ENCODE measurements at regions not wholly inside any gene's neighbourhood (a gene's known extent, or its start where the extent isn't known, plus 50 kb on each side); places are given as distances from the start of the nearest gene placed in this dataset.

- Histone ChIP-seq H3K9me3 (replicated peaks in 1 of 2; ENCODE audit: control insufficient read depth in 1 of 2, insufficient read depth in 1 of 2, low read length in 2 of 2) (peaks cover 12 to 14% of the 10 kb centered on the region in 2 donors), H3K36me3 (replicated peaks in 1 of 2; ENCODE audit: control insufficient read depth in 1 of 2, insufficient read depth in 2 of 2, low read length in 2 of 2) (no peaks in the 10 kb centered on the region), H3K4me3 (replicated peaks in 1 of 3; ENCODE audit: low read depth in 2 of 3, low read length in 3 of 3) (no peak overlapping the region), H3K27ac (ENCODE audit: low read depth in 1 of 2, low read length in 2 of 2) (no peak overlapping the region), H3K79me2 (ENCODE audit: insufficient read depth, low read length) (no peaks in the 10 kb centered on the region), H3K27me3 (ENCODE audit: control insufficient read depth in 2 of 2, insufficient read depth in 2 of 2, low read length in 2 of 2) (no peaks in the 10 kb centered on the region), H3K9ac (ENCODE audit: insufficient read depth, low read length, poor library complexity, severe bottlenecking) (no peak overlapping the region), H3K4me1 (ENCODE audit: control insufficient read depth in 1 of 2, insufficient read depth in 2 of 2, low read length in 2 of 2) (no peaks in the 10 kb centered on the region), H4K20me1 (ENCODE audit: insufficient read depth, low read length) (no peaks in the 10 kb centered on the region), H3K4me2 (replicated peaks; ENCODE audit: extremely low read depth, low read length, poor library complexity, severe bottlenecking) (no peak overlapping the region), H2AFZ (ENCODE audit: insufficient read depth, low read depth, low read length, poor library complexity, severe bottlenecking) (no peak overlapping the region)
- no peak overlapping the region for H3K27ac Mint-ChIP-seq
- TF ChIP-seq CTCF (IDR thresholded peaks at IDR 0.05): no peak
- H3K4me3 Mint-ChIP-seq: no peak overlapping the region
- intact Hi-C loops (cut with micrococcal nuclease): no loop called here
- no peak for DNase-seq
- H3K36me3 Mint-ChIP-seq: no peaks in the 10 kb centered on the region
- peaks cover 0 to 10% (median 4%) of the 10 kb centered on the region in 7 donors for H3K9me3 Mint-ChIP-seq
- no peaks in the 10 kb centered on the region for H3K27me3 Mint-ChIP-seq (ENCODE audit: low read depth in 3 of 3)
- H3K4me1 Mint-ChIP-seq: no peaks in the 10 kb centered on the region
Observed at GRCh38 chrX:43269201-43269600, 386.9 kb upstream of the MAOA start.

- no peak for DNase-seq
- Mint-ChIP-seq H3K36me3 (no peaks in the 10 kb centered on the region), H3K27ac (no peak overlapping the region), H3K4me1 (no peaks in the 10 kb centered on the region), H3K27me3 (ENCODE audit: low read depth in 3 of 3) (peaks cover 0 to 1% (median 0%) of the 10 kb centered on the region in 3 donors), H3K9me3 (peaks cover 6 to 28% (median 25%) of the 10 kb centered on the region in 7 donors), H3K4me3 (no peak overlapping the region)
- no peaks in the 10 kb centered on the region for H3K36me3 ChIP-seq (replicated peaks in 1 of 2; ENCODE audit: control insufficient read depth in 1 of 2, insufficient read depth in 2 of 2, low read length in 2 of 2)
- no peaks in the 10 kb centered on the region for H4K20me1 ChIP-seq (ENCODE audit: insufficient read depth, low read length)
- H3K4me1 ChIP-seq (ENCODE audit: control insufficient read depth in 1 of 2, insufficient read depth in 2 of 2, low read length in 2 of 2): no peaks in the 10 kb centered on the region
- peaks cover 17 to 19% of the 10 kb centered on the region in 2 donors for H3K9me3 ChIP-seq (replicated peaks in 1 of 2; ENCODE audit: control insufficient read depth in 1 of 2, insufficient read depth in 1 of 2, low read length in 2 of 2)
- no peaks in the 10 kb centered on the region for H3K79me2 ChIP-seq (ENCODE audit: insufficient read depth, low read length)
- no peak for TF ChIP-seq CTCF (IDR thresholded peaks at IDR 0.05)
- no peaks in the 10 kb centered on the region for H3K27me3 ChIP-seq (ENCODE audit: control insufficient read depth in 2 of 2, insufficient read depth in 2 of 2, low read length in 2 of 2)
- no peak overlapping the region for H3K4me3 ChIP-seq (replicated peaks in 1 of 3; ENCODE audit: low read depth in 2 of 3, low read length in 3 of 3)
- WGBS (ENCODE audit: insufficient coverage): 100% methylated on average over 2 of the region's 8 CpGs
- no peak overlapping the region for H3K27ac ChIP-seq (ENCODE audit: low read depth in 1 of 2, low read length in 2 of 2)
- no peak overlapping the region for H2AFZ ChIP-seq (ENCODE audit: insufficient read depth, low read depth, low read length, poor library complexity, severe bottlenecking)
- no peak overlapping the region for H3K4me2 ChIP-seq (replicated peaks; ENCODE audit: extremely low read depth, low read length, poor library complexity, severe bottlenecking)
- no peak overlapping the region for H3K9ac ChIP-seq (ENCODE audit: insufficient read depth, low read length, poor library complexity, severe bottlenecking)
- intact Hi-C loops (cut with micrococcal nuclease): no loop called here
Observed at GRCh38 chrX:43277879-43278278, 378.2 kb upstream of the MAOA start.
